B cell (primary cell): ENCODE measurements at regions not wholly inside any gene's neighbourhood (a gene's known extent, or its start where the extent isn't known, plus 50 kb on each side); places are given as distances from the start of the nearest gene placed in this dataset.

ENCODE experiments used
- CTCF ChIP-seq: fragments of 200-600 bp; IDR thresholded peaks from one replicate; pipeline ENCODE4 v1.8.0; 2022; ENCODE audit warnings: antibody characterized with exemption, mild to moderate bottlenecking
- EZH2 ChIP-seq: IDR thresholded peaks from 2 replicates; pipeline ENCODE4 v1.6.1; 2012; ENCODE audit warnings: borderline replicate concordance, low read depth, mild to moderate bottlenecking, moderate library complexity, low read length; ENCODE audit not compliant: insufficient read depth, poor library complexity, severe bottlenecking

- TF ChIP-seq EZH2 (no peak), CTCF (no peak)
These were observed 71.6 kb upstream of the XPA start for GRCh38 chr9:97768746-97769145.
